Keratinocyte (primary cell): ENCODE measurements at regions not wholly inside any gene's neighbourhood (a gene's known extent, or its start where the extent isn't known, plus 50 kb on each side); places are given as distances from the start of the nearest gene placed in this dataset.

Experiments
- DNase-seq: peaks from one replicate; pipeline ENCODE4 v3.0.0-alpha.2; 2011; ENCODE audit warnings: low read depth, missing footprints, low spot score
- FAIRE-seq: peaks from 2 replicates; lab custom pipeline; 2011; peaks lifted over from hg19 to GRCh38; lab: Jason Lieb, UNC
- H2AFZ ChIP-seq: 2 replicates; pipeline ENCODE4 v1.6.0; 2012; ENCODE audit warnings: low read length, control low read depth, inconsistent platforms; ENCODE audit not compliant: control insufficient read depth
- H3K27ac ChIP-seq: 2 replicates; pipeline ENCODE4 v1.5.1; 2011; ENCODE audit warnings: low read length; ENCODE audit not compliant: control insufficient read depth, insufficient read depth
- H3K27me3 ChIP-seq: 3 replicates; pipeline ENCODE4 v1.6.0; 2011; ENCODE audit warnings: low read length; ENCODE audit not compliant: control insufficient read depth, insufficient read depth; ENCODE audit errors: extremely low read depth
- H3K36me3 ChIP-seq, 2 experiments: 2 replicates in 1 of 2; 3 replicates in 1 of 2; pipeline ENCODE4 v1.5.1; 2011; ENCODE audit warnings: low read length in 2 of 2, mild to moderate bottlenecking in 1 of 2; ENCODE audit not compliant: control insufficient read depth in 2 of 2, insufficient read depth in 2 of 2; ENCODE audit errors: extremely low read depth in 1 of 2
- H3K4me1 ChIP-seq: 3 replicates; pipeline ENCODE4 v1.5.1; 2011; ENCODE audit warnings: low read length; ENCODE audit not compliant: control insufficient read depth, insufficient read depth; ENCODE audit errors: extremely low read depth
- H3K4me2 ChIP-seq: 3 replicates; pipeline ENCODE4 v1.6.0; 2011; ENCODE audit warnings: low read depth, low read length; ENCODE audit not compliant: control insufficient read depth, insufficient read depth; ENCODE audit errors: extremely low read depth
- H3K4me3 ChIP-seq, 3 experiments: fragments of 200-600 bp in 1 of 3; sonication (generic) in 1 of 3; 2 replicates in 2 of 3; 3 replicates in 1 of 3; pipeline ENCODE4 v1.5.1; 2011 to 2016; ENCODE audit warnings: low read length in 3 of 3, mild to moderate bottlenecking in 3 of 3, control low read depth in 2 of 3, inconsistent platforms in 1 of 3, low read depth in 1 of 3, mixed read lengths in 1 of 3, mixed run types in 1 of 3, moderate library complexity in 1 of 3; ENCODE audit not compliant: control insufficient read depth in 2 of 3, insufficient read depth in 2 of 3; ENCODE audit errors: extremely low read depth in 1 of 3
- H3K79me2 ChIP-seq: 2 replicates; pipeline ENCODE4 v1.6.0; 2012; ENCODE audit warnings: low read length; ENCODE audit not compliant: control insufficient read depth, insufficient read depth
- H3K9ac ChIP-seq: 3 replicates; pipeline ENCODE4 v1.6.0; 2011; ENCODE audit warnings: low read length; ENCODE audit not compliant: control insufficient read depth, insufficient read depth; ENCODE audit errors: extremely low read depth
- H3K9me1 ChIP-seq: 3 replicates; pipeline ENCODE4 v1.6.0; 2011; ENCODE audit warnings: low read length; ENCODE audit not compliant: control insufficient read depth, insufficient read depth; ENCODE audit errors: extremely low read depth
- H3K9me3 ChIP-seq: 2 replicates; pipeline ENCODE4 v1.5.1; 2012; ENCODE audit warnings: low read depth, low read length; ENCODE audit not compliant: control insufficient read depth
- H4K20me1 ChIP-seq: 3 replicates; pipeline ENCODE4 v1.6.0; 2011; ENCODE audit warnings: low read length; ENCODE audit not compliant: control insufficient read depth, insufficient read depth; ENCODE audit errors: extremely low read depth
- EZH2 ChIP-seq: IDR thresholded peaks from one replicate; pipeline ENCODE4 v1.6.1; 2012; ENCODE audit warnings: inconsistent platforms, mild to moderate bottlenecking, low read length, moderate library complexity
- dilution Hi-C: fragments of 300-500 bp; cut with MboI; formaldehyde crosslinking; loops from one replicate; pipeline ENCODE4 v1.7.0; 2020; ENCODE audit warnings: low sequenced_read_pairs; ENCODE audit not compliant: extremely low pct_ligation_motif_present
- TF ChIP-seq, protein P1 (sequence below), 3 experiments: IDR thresholded peaks in 1 of 3; conservative IDR thresholded peaks in 1 of 3; optimal IDR thresholded peaks in 1 of 3; 2 replicates in 2 of 3; 3 replicates in 1 of 3; pipeline versions ENCODE3 to v1.5.1; 2011; ENCODE audit warnings: low read length in 3 of 3, mild to moderate bottlenecking in 3 of 3, moderate library complexity in 2 of 3, control low read depth in 1 of 3, inconsistent platforms in 1 of 3; ENCODE audit not compliant: insufficient read depth in 2 of 3; ENCODE audit errors: extremely low read depth in 1 of 3

DNA sequence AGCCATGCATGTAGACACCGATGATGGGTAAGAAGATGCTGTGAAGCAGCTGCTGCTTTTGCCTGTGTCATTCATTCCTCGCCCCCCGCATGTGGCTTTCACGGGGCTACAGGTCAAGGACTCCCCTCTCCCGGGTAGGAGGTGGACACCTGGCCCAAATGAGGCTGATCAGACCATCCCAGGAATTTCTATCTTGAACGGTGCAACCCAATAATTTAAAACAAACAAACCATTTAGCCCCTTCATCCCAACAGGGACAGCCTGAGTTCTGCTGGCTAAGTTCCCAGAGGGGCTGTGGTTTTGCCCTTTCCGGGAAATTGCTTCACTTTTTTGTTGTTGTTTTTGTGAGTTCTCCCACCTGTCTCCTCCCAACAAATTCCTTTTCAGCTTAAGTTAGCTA is 137.7 kb upstream of the CDH5 start:
- no peaks in the 10 kb centered on the region for H3K36me3 ChIP-seq
- no peak overlapping the region for H3K4me2 ChIP-seq
- FAIRE-seq, result no peak
- no peak overlapping the region for H3K4me3 ChIP-seq
- no peak overlapping the region for H2AFZ ChIP-seq
- no peaks in the 10 kb centered on the region for H3K9me3 ChIP-seq
- H3K4me1 ChIP-seq, result no peaks in the 10 kb centered on the region
- no peak for TF ChIP-seq EZH2
- TF ChIP-seq, protein P1, sequence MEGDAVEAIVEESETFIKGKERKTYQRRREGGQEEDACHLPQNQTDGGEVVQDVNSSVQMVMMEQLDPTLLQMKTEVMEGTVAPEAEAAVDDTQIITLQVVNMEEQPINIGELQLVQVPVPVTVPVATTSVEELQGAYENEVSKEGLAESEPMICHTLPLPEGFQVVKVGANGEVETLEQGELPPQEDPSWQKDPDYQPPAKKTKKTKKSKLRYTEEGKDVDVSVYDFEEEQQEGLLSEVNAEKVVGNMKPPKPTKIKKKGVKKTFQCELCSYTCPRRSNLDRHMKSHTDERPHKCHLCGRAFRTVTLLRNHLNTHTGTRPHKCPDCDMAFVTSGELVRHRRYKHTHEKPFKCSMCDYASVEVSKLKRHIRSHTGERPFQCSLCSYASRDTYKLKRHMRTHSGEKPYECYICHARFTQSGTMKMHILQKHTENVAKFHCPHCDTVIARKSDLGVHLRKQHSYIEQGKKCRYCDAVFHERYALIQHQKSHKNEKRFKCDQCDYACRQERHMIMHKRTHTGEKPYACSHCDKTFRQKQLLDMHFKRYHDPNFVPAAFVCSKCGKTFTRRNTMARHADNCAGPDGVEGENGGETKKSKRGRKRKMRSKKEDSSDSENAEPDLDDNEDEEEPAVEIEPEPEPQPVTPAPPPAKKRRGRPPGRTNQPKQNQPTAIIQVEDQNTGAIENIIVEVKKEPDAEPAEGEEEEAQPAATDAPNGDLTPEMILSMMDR (optimal IDR thresholded peaks at IDR 0.05 in 1 of 3, IDR thresholded peaks at IDR 0.05 in 1 of 3, conservative IDR thresholded peaks at IDR 0.05 in 1 of 3; ENCODE audit: extremely low read depth in 1 of 3, insufficient read depth in 2 of 3, low read length in 3 of 3), result no peak
- no peaks in the 10 kb centered on the region for H3K9me1 ChIP-seq
- H3K27ac ChIP-seq, result no peak overlapping the region
- dilution Hi-C loops, result no loop called here
- no peak for DNase-seq
- H3K9ac ChIP-seq, result no peak overlapping the region
- H3K79me2 ChIP-seq, result no peaks in the 10 kb centered on the region
- no peaks in the 10 kb centered on the region for H3K27me3 ChIP-seq
- H4K20me1 ChIP-seq, result no peaks in the 10 kb centered on the region

DNA sequence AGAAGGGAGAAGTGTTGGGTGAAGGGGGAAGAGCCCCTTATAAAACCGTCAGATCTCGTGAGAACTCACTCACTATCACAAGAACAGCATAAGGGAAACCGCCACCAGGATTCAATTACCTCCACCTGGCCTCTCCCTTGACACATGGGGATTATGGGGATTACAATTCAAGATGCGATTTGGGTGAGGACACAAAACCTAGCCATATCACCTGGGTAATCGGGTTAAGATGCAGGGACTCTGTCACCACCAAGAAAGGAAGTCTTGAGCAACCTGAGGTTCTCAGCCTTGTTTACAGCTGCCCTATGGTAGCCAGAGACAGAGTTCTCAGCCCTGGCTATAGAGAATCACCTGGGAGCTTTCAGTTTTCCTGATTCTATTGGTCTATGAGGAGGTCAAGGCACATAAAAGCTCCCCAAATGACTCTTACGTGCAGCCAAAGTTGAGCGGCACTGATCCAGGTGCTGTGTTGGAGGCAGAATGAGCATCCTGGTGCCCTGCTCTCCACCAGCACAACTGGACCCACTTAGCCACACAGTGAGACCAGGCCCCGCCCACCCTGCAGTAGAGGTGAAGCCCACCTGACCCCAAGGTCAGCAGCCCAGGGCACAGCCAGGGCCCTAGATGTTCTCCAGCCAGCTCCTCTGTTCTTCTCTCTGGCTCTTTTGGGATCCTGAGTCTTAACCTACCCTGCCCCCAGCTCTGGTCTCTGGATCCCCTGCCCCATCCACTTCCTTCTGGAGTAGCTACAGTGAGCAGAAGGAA is 138.5 kb upstream of the CDH5 start:
- dilution Hi-C loops, result no loop called here

More for the DNA sequence above, 138.5 kb upstream of the CDH5 start:
- H3K9me3 ChIP-seq, result no peaks in the 10 kb centered on the region
- no peak for FAIRE-seq
- H3K27ac ChIP-seq, result no peak overlapping the region
- H3K27me3 ChIP-seq, result no peaks in the 10 kb centered on the region
- H3K79me2 ChIP-seq, result no peaks in the 10 kb centered on the region
- no peak overlapping the region for H3K4me2 ChIP-seq
- H3K9ac ChIP-seq, result no peak overlapping the region
- TF ChIP-seq, protein P1 (optimal IDR thresholded peaks at IDR 0.05 in 1 of 3, IDR thresholded peaks at IDR 0.05 in 1 of 3, conservative IDR thresholded peaks at IDR 0.05 in 1 of 3; ENCODE audit: extremely low read depth in 1 of 3, insufficient read depth in 2 of 3, low read length in 3 of 3), result no peak
- TF ChIP-seq EZH2, result no peak
- no peaks in the 10 kb centered on the region for H3K36me3 ChIP-seq
- no peak overlapping the region for H2AFZ ChIP-seq
- no peaks in the 10 kb centered on the region for H3K9me1 ChIP-seq
- peaks cover 3% of the 10 kb centered on the region for H3K4me1 ChIP-seq
- DNase-seq, result no peak
- no peaks in the 10 kb centered on the region for H4K20me1 ChIP-seq
- no peak overlapping the region for H3K4me3 ChIP-seq
